ENCODE measurements at regions not wholly inside any gene's neighbourhood (a gene's known extent, or its start where the extent isn't known, plus 50 kb on each side); places are given as distances from the start of the nearest gene placed in this dataset.

- H3K27me3 ChIP-seq (ENCODE audit: insufficient read depth, low read length), result peaks cover 9% of the 10 kb centered on the region
- no peak overlapping the region for H2AFZ ChIP-seq (ENCODE audit: low read depth, low read length)
- no peak for TF ChIP-seq EZH2 (IDR thresholded peaks at IDR 0.05; ENCODE audit: insufficient read depth, low read length)
- TF ChIP-seq CTCF (IDR thresholded peaks at IDR 0.05; ENCODE audit: insufficient read depth, low read depth, low read length), result no peak
- Mint-ChIP-seq H3K27ac (ENCODE audit: unreplicated experiment) (no peak overlapping the region), H3K9me3 (ENCODE audit: unreplicated experiment) (peaks cover 11% of the 10 kb centered on the region), H3K27me3 (ENCODE audit: low read depth, unreplicated experiment) (peaks cover 38% of the 10 kb centered on the region), H3K4me3 (ENCODE audit: unreplicated experiment) (no peak overlapping the region), H3K36me3 (ENCODE audit: low read depth, unreplicated experiment) (no peaks in the 10 kb centered on the region), H3K4me1 (ENCODE audit: low read depth, unreplicated experiment) (no peaks in the 10 kb centered on the region)
- H3K4me3 ChIP-seq (ENCODE audit: insufficient read depth, low read depth, low read length), result no peak overlapping the region
- H3K36me3 ChIP-seq (ENCODE audit: insufficient read depth, low read length), result no peaks in the 10 kb centered on the region
- no peaks in the 10 kb centered on the region for H3K79me2 ChIP-seq (ENCODE audit: insufficient read depth, low read length)
- no peaks in the 10 kb centered on the region for H3K4me1 ChIP-seq (ENCODE audit: insufficient read depth, low read length)
- DNase-seq (ENCODE audit: low read depth) (no peak), FAIRE-seq (no peak)
- H3K27ac ChIP-seq (ENCODE audit: low read depth, low read length), result no peak overlapping the region
- H3K4me2 ChIP-seq (ENCODE audit: low read length), result no peak overlapping the region
- H3K9ac ChIP-seq (ENCODE audit: low read length), result no peak overlapping the region
- no peaks in the 10 kb centered on the region for H3K9me3 ChIP-seq (ENCODE audit: insufficient read depth, low read depth, low read length)
- H4K20me1 ChIP-seq (ENCODE audit: insufficient read depth, low read length), result no peaks in the 10 kb centered on the region
Measured at GRCh38 chr9:108756746-108757490, 98.9 kb downstream of the ACTL7B start.

- no peak overlapping the region for H3K27ac ChIP-seq (ENCODE audit: low read depth, low read length)
- no peak overlapping the region for H3K4me2 ChIP-seq (ENCODE audit: low read length)
- H3K4me3 Mint-ChIP-seq (ENCODE audit: unreplicated experiment), result no peak overlapping the region
- H3K79me2 ChIP-seq (ENCODE audit: insufficient read depth, low read length), result no peaks in the 10 kb centered on the region
- H3K27me3 Mint-ChIP-seq (ENCODE audit: low read depth, unreplicated experiment), result peaks cover 35% of the 10 kb centered on the region
- no peaks in the 10 kb centered on the region for H3K4me1 ChIP-seq (ENCODE audit: insufficient read depth, low read length)
- H4K20me1 ChIP-seq (ENCODE audit: insufficient read depth, low read length), result no peaks in the 10 kb centered on the region
- no peak overlapping the region for H3K27ac Mint-ChIP-seq (ENCODE audit: unreplicated experiment)
- H3K9me3 ChIP-seq (ENCODE audit: insufficient read depth, low read depth, low read length), result no peaks in the 10 kb centered on the region
- TF ChIP-seq EZH2 (IDR thresholded peaks at IDR 0.05; ENCODE audit: insufficient read depth, low read length), result no peak
- TF ChIP-seq CTCF (IDR thresholded peaks at IDR 0.05; ENCODE audit: insufficient read depth, low read depth, low read length), result no peak
- no peaks in the 10 kb centered on the region for H3K36me3 Mint-ChIP-seq (ENCODE audit: low read depth, unreplicated experiment)
- no peak overlapping the region for H3K4me3 ChIP-seq (ENCODE audit: insufficient read depth, low read depth, low read length)
- peaks cover 11% of the 10 kb centered on the region for H3K9me3 Mint-ChIP-seq (ENCODE audit: unreplicated experiment)
- no peaks in the 10 kb centered on the region for H3K4me1 Mint-ChIP-seq (ENCODE audit: low read depth, unreplicated experiment)
- no peaks in the 10 kb centered on the region for H3K36me3 ChIP-seq (ENCODE audit: insufficient read depth, low read length)
- no peak for FAIRE-seq
- DNase-seq (ENCODE audit: low read depth), result no peak
- no peak overlapping the region for H2AFZ ChIP-seq (ENCODE audit: low read depth, low read length)
- peaks cover 6% of the 10 kb centered on the region for H3K27me3 ChIP-seq (ENCODE audit: insufficient read depth, low read length)
- H3K9ac ChIP-seq (ENCODE audit: low read length), result no peak overlapping the region
Measured at GRCh38 chr9:108755979-108756378, 99.8 kb downstream of the ACTL7B start.

GRCh38 chr9:108751369-108751768 lies 104.4 kb downstream of the ACTL7B start:
- Mint-ChIP-seq H3K27ac (ENCODE audit: unreplicated experiment) (no peak overlapping the region), H3K27me3 (ENCODE audit: low read depth, unreplicated experiment) (peaks cover 10% of the 10 kb centered on the region), H3K9me3 (ENCODE audit: unreplicated experiment) (peaks cover 7% of the 10 kb centered on the region), H3K4me3 (ENCODE audit: unreplicated experiment) (no peak overlapping the region), H3K36me3 (ENCODE audit: low read depth, unreplicated experiment) (no peaks in the 10 kb centered on the region), H3K4me1 (ENCODE audit: low read depth, unreplicated experiment) (no peaks in the 10 kb centered on the region)
- Histone ChIP-seq H3K4me3 (ENCODE audit: insufficient read depth, low read depth, low read length) (no peak overlapping the region), H3K79me2 (ENCODE audit: insufficient read depth, low read length) (no peaks in the 10 kb centered on the region), H3K27ac (ENCODE audit: low read depth, low read length) (no peak overlapping the region), H3K36me3 (ENCODE audit: insufficient read depth, low read length) (no peaks in the 10 kb centered on the region), H3K27me3 (ENCODE audit: insufficient read depth, low read length) (no peaks in the 10 kb centered on the region), H4K20me1 (ENCODE audit: insufficient read depth, low read length) (no peaks in the 10 kb centered on the region), H3K4me1 (ENCODE audit: insufficient read depth, low read length) (no peaks in the 10 kb centered on the region), H3K4me2 (ENCODE audit: low read length) (no peak overlapping the region), H2AFZ (ENCODE audit: low read depth, low read length) (no peak overlapping the region), H3K9ac (ENCODE audit: low read length) (no peak overlapping the region), H3K9me3 (ENCODE audit: insufficient read depth, low read depth, low read length) (no peaks in the 10 kb centered on the region)
- FAIRE-seq (no peak), DNase-seq (ENCODE audit: low read depth) (no peak)
- TF ChIP-seq EZH2 (IDR thresholded peaks at IDR 0.05; ENCODE audit: insufficient read depth, low read length), result no peak
- no peak for TF ChIP-seq CTCF (IDR thresholded peaks at IDR 0.05; ENCODE audit: insufficient read depth, low read depth, low read length)

Measured in astrocyte (in vitro differentiated cells and primary cell).